SK-N-MC (cell line): ENCODE measurements at regions not wholly inside any gene's neighbourhood (a gene's known extent, or its start where the extent isn't known, plus 50 kb on each side); places are given as distances from the start of the nearest gene placed in this dataset.

ENCODE experiments used
- FOXP2 ChIP-seq: optimal IDR thresholded peaks from 2 replicates; pipeline ENCODE3; 2011; ENCODE audit warnings: mild to moderate bottlenecking, moderate library complexity; ENCODE audit not compliant: insufficient read depth; ENCODE audit errors: extremely low read length, control extremely low read depth
- POLR2AphosphoS5 ChIP-seq: IDR thresholded peaks from 2 replicates; pipeline ENCODE4 v1.6.1; 2012; ENCODE audit warnings: mild to moderate bottlenecking, low read depth, low read length, borderline replicate concordance

GRCh38 chr3:72548461-72548860 is 299.8 kb downstream of the SHQ1 start:
- TF ChIP-seq FOXP2 = no peak
- TF ChIP-seq POLR2AphosphoS5 = no peak
